ENCODE measurements at regions not wholly inside any gene's neighbourhood (a gene's known extent, or its start where the extent isn't known, plus 50 kb on each side); places are given as distances from the start of the nearest gene placed in this dataset.
"Not testable (repeated sequence)": the region's sequence is repeated elsewhere in the genome, so short reads cannot be mapped to it uniquely, and the experiment has no call there.

DNA sequence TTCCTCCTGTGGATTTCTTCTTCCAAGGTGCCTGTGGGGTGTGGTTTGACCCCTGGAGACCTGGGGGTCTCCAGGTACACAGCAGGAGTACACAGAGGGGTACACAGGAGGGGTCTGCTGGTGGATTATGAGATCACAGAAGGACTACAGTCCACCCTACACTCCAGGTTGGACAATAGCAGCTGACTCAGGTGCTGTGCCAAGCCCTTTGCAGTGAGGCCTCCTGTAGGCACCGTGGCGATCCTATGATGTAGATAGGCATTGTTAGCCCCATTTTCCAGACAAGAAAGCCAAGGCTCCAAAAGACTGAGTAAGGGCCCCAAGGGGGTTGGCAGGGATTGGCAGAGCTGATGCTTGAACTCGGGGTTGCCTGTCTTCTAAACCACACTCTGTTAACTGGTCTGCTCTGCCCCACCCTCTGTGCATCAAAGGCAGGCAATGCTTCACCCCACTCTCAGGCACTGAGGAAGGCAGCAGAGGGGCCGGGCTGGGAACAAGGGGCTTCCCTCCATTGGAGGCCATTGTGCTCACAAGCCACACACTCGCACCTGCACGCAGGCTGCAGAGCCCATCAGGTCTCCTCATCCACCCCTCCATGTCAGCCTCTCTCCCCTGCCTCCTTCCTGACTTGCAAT lies 77.5 kb upstream of the SIRPA start:
- H3K4me2 ChIP-seq (ENCODE audit: low read depth, low read length, poor library complexity, severe bottlenecking) = no peak overlapping the region
- no peaks in the 10 kb centered on the region for H3K27me3 ChIP-seq (ENCODE audit: low read length)
- 0 out of 2 replicates have a peak, but pooled peaks cover under 1% of the 10 kb centered on the region for H3K36me3 ChIP-seq (ENCODE audit: low read length)
- no peak for TF ChIP-seq EZH2phosphoT487 (conservative IDR thresholded peaks at IDR 0.05; ENCODE audit: low read length)
- TF ChIP-seq, protein P1, sequence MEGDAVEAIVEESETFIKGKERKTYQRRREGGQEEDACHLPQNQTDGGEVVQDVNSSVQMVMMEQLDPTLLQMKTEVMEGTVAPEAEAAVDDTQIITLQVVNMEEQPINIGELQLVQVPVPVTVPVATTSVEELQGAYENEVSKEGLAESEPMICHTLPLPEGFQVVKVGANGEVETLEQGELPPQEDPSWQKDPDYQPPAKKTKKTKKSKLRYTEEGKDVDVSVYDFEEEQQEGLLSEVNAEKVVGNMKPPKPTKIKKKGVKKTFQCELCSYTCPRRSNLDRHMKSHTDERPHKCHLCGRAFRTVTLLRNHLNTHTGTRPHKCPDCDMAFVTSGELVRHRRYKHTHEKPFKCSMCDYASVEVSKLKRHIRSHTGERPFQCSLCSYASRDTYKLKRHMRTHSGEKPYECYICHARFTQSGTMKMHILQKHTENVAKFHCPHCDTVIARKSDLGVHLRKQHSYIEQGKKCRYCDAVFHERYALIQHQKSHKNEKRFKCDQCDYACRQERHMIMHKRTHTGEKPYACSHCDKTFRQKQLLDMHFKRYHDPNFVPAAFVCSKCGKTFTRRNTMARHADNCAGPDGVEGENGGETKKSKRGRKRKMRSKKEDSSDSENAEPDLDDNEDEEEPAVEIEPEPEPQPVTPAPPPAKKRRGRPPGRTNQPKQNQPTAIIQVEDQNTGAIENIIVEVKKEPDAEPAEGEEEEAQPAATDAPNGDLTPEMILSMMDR (IDR thresholded peaks at IDR 0.05; ENCODE audit: insufficient read depth, low read length, poor library complexity, severe bottlenecking) = no peak
- H3K79me2 ChIP-seq (ENCODE audit: insufficient read depth, low read length) = no peaks in the 10 kb centered on the region
- H2AFZ ChIP-seq (ENCODE audit: low read depth, low read length, severe bottlenecking) = no peak overlapping the region
- H3K9ac ChIP-seq (ENCODE audit: low read length) = no peak overlapping the region
- no peaks in the 10 kb centered on the region for H4K20me1 ChIP-seq (ENCODE audit: low read depth, low read length)
- H3K4me3 ChIP-seq (ENCODE audit: insufficient read depth, low read length, poor library complexity, severe bottlenecking) = no peak overlapping the region
- peaks cover 9% of the 10 kb centered on the region; the same call in 1 of the 2 replicates for H3K9me3 ChIP-seq (ENCODE audit: insufficient read depth, low read length)
- no peaks in the 10 kb centered on the region for H3K9me2 ChIP-seq (replicated peaks; ENCODE audit: insufficient read depth, low read length)
- H3K27ac ChIP-seq (ENCODE audit: low read depth, low read length) = no peak overlapping the region
- H3F3A ChIP-seq (ENCODE audit: insufficient read depth) = no peaks in the 10 kb centered on the region

DNA sequence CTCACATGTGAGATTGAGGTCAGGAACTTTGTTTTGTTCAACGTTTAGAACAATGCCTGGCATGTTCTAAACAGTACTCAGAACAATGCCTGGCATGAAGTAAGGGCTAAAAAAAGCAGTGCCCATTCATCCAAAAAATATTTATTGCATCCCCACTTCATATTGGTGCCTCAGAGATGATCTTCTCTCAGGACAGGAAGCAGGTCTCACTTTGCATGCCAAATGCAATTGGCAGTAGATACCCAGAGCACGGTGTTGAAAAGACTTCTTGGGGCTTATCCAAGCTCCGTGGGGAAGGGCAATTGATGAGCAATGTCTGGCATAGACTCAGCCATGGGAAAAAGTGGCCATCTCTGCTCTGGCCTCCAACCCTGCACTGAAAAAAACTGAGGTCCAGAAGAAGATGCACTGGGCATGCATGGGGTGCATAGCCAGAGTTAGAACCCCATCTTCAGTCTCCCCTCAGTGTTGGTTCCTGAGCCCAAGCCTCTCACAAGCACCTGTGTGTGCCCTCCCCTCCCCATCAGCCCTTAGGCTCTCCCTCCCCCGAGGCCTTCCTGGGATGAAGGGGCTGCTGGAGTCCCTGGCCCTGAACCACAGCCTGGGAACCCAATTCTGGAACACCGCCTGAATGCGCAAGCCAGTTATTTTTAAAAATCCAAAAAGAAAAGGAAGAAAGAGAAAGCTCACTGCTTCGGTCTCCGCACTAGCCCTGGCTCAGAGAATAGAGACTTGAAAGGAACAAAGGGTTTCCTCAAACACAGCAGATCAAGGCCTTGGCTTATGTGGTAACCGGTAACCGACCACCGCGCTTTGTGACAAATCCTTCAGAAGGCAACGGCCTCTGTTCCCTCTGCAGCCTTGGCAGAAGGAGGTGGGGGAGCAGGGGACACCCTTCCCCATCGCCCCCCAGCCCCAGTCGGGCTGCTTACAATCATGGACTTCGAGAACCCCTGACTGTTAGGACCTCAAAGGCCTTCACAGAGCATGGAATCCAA lies 78.5 kb upstream of the SIRPA start:
- Histone ChIP-seq H3K79me2 (ENCODE audit: insufficient read depth, low read length) (no peaks in the 10 kb centered on the region), H3K9me3 (ENCODE audit: insufficient read depth, low read length) (no peaks in the 10 kb centered on the region), H3K27me3 (ENCODE audit: low read length) (no peaks in the 10 kb centered on the region), H3K4me3 (ENCODE audit: insufficient read depth, low read length, poor library complexity, severe bottlenecking) (no peak overlapping the region), H3K9ac (ENCODE audit: low read length) (no peak overlapping the region), H3F3A (ENCODE audit: insufficient read depth) (no peaks in the 10 kb centered on the region), H3K27ac (ENCODE audit: low read depth, low read length) (no peak overlapping the region), H3K9me2 (replicated peaks; ENCODE audit: insufficient read depth, low read length) (no peaks in the 10 kb centered on the region), H3K4me2 (ENCODE audit: low read depth, low read length, poor library complexity, severe bottlenecking) (no peak overlapping the region), H4K20me1 (ENCODE audit: low read depth, low read length) (no peaks in the 10 kb centered on the region), H3K36me3 (ENCODE audit: low read length) (no peaks in the 10 kb centered on the region), H2AFZ (ENCODE audit: low read depth, low read length, severe bottlenecking) (no peak overlapping the region)
- no peak for TF ChIP-seq EZH2phosphoT487 (conservative IDR thresholded peaks at IDR 0.05; ENCODE audit: low read length)
- TF ChIP-seq, protein P1 (IDR thresholded peaks at IDR 0.05; ENCODE audit: insufficient read depth, low read length, poor library complexity, severe bottlenecking) = no peak

DNA sequence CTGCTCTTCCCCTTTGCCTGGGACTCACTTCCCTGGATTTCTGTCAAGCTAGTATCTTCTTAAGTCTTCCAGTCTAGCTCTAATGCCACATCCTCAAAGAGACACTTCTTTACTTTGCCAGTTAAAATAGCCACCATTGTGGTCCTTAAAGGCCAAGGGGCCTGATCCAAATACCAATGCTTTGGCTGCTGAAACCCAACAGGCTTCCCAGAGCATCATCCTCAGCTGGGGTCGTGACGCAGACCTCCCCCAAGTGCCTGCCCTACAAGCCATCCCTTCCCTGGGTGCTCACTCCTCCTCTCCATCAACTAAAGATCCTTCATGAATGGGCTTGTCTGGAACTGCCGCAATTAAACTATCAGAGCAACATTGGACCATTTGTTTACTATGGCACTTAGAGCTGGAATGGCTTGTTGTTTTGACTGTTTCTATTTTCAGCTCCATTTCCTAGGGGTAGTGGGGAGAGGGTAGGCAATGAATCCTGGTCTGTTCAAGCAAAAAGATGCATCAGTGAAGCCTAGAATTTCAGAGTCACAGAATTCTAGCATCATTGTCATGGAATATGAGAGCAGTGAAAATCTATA lies 79.6 kb upstream of the SIRPA start:
- Histone ChIP-seq H3K9me3 (ENCODE audit: insufficient read depth, low read length) (no peaks in the 10 kb centered on the region), H3K27ac (ENCODE audit: low read depth, low read length) (no peak overlapping the region), H3K9me2 (replicated peaks; ENCODE audit: insufficient read depth, low read length) (no peaks in the 10 kb centered on the region), H3K79me2 (ENCODE audit: insufficient read depth, low read length) (no peaks in the 10 kb centered on the region), H3F3A (ENCODE audit: insufficient read depth) (no peaks in the 10 kb centered on the region), H3K4me2 (ENCODE audit: low read depth, low read length, poor library complexity, severe bottlenecking) (no peak overlapping the region), H2AFZ (ENCODE audit: low read depth, low read length, severe bottlenecking) (no peak overlapping the region), H3K36me3 (ENCODE audit: low read length) (no peaks in the 10 kb centered on the region), H3K9ac (ENCODE audit: low read length) (no peak overlapping the region), H3K4me3 (ENCODE audit: insufficient read depth, low read length, poor library complexity, severe bottlenecking) (no peak overlapping the region), H4K20me1 (ENCODE audit: low read depth, low read length) (no peaks in the 10 kb centered on the region), H3K27me3 (ENCODE audit: low read length) (no peaks in the 10 kb centered on the region)
- TF ChIP-seq, protein P1 (IDR thresholded peaks at IDR 0.05; ENCODE audit: insufficient read depth, low read length, poor library complexity, severe bottlenecking) = no peak
- no peak for TF ChIP-seq EZH2phosphoT487 (conservative IDR thresholded peaks at IDR 0.05; ENCODE audit: low read length)

DNA sequence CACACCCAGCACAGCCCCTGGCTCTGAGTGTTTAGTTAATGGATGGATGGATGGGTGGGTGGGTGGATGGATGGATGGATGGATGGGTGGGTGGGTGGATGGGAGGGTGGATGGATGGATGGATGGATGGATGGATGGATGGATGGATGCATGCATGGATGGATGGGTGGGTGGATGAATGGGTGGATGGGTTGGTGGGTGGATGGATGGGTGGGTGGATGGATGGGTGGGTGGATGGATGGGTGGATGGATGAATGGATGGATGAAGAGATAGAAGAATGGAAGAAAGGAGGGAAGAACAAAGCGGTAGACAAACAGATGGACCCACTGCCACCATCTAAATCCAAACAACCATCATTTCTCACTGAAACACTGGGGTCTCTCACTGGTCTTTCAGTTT lies 80.3 kb upstream of the SIRPA start:
- not testable (repeated sequence) for H3K27ac ChIP-seq (ENCODE audit: low read depth, low read length); H3K79me2 ChIP-seq (ENCODE audit: insufficient read depth, low read length); H3K9me2 ChIP-seq (replicated peaks; ENCODE audit: insufficient read depth, low read length); H3K4me3 ChIP-seq (ENCODE audit: insufficient read depth, low read length, poor library complexity, severe bottlenecking); H3K9ac ChIP-seq (ENCODE audit: low read length); H3K36me3 ChIP-seq (ENCODE audit: low read length); H3K4me2 ChIP-seq (ENCODE audit: low read depth, low read length, poor library complexity, severe bottlenecking); H2AFZ ChIP-seq (ENCODE audit: low read depth, low read length, severe bottlenecking); H3F3A ChIP-seq (ENCODE audit: insufficient read depth); H3K27me3 ChIP-seq (ENCODE audit: low read length); H3K9me3 ChIP-seq (ENCODE audit: insufficient read depth, low read length); H4K20me1 ChIP-seq (ENCODE audit: low read depth, low read length)
